22Rv1 (cell line): ENCODE measurements at regions not wholly inside any gene's neighbourhood (a gene's known extent, or its start where the extent isn't known, plus 50 kb on each side); places are given as distances from the start of the nearest gene placed in this dataset.

Experiments used
- CTCF ChIP-seq: fragments of 450-650 bp; IDR thresholded peaks from 2 replicates; pipeline ENCODE4 v1.5.1; 2017; ENCODE audit warnings: mild to moderate bottlenecking
- ZFX ChIP-seq: fragments of 450-650 bp; IDR thresholded peaks from 2 replicates; pipeline ENCODE4 v1.6.1; 2017; ENCODE audit warnings: antibody characterized with exemption, borderline replicate concordance

- TF ChIP-seq CTCF = no peak
- TF ChIP-seq ZFX = no peak
These were observed 264.5 kb upstream of the ELAVL2 start for GRCh38 chr9:24090566-24090965.
